IPS-NIHi11 (cell line): ENCODE measurements at regions not wholly inside any gene's neighbourhood (a gene's known extent, or its start where the extent isn't known, plus 50 kb on each side); places are given as distances from the start of the nearest gene placed in this dataset.
A peak's percentile ranks its signal among the peaks of the same experiment; 100 is the strongest.

Experiments used
- DNase-seq: peaks from one replicate; pipeline ENCODE4 v3.0.0; 2012; ENCODE audit warnings: mixed read lengths, low spot score

DNA sequence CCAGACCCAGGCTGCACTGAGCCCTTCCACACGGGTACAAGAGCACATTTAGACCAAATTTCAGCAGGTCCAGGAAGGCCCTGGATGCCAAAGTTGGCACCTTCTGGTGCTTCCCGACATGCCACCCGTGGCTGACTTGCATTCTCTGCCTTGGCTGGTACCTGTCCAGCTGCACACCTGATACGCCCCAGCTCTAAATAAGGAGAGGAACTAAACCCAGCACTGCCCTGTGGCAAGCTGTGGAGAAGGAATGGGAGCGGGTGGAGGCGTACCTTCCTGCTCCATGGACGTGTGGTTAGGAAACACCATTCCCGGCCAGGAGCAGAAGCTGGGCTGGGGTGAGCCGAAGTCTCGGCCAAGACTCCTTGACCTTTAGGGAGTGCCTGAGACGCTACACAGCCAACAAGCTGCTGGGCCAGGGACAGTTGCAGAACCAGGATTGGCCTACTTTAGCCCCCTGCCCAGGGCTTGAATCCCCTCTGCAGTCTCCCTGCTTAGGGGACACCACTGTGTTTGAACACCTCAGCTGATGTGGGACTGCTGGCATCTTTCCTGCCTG lies 86.5 kb upstream of the TAF1B start:
- DNase-seq: no peak

DNA sequence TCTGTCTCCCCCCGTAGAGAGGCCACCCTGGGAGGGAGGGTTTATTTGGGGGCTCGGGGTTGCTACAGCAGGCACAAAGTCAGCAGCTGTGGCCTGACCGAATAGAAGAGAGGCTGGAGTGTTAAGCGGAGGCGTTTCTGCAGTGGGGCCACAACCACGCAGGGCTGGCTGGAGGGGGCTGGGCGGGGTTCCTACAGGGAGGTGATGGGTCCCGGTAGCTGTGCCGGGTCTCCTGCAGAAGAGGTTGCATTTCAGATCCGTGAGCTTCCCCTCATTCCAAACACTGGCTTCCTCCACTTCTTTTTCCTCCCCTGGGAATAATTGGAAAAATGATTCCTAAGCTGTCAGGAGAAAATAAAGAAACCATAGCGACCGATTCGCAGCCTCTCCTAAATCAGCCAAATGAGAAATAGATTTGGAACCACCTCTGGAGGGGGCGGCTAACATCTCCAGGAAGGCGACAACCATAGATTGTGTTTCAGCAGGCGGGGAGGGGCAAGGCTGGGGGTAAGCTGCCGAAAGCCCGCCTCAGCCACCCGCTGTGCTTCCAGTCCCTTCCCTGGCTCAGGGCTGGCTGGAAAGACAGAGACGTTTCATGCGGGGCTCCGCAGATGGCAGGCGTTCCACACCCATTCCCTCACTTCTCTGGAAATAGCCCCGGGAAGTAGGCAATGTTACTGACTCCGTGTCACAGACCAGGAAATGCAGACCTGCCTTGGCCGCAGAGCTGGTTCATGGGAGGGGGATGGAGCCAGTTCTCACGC lies 85.6 kb upstream of the TAF1B start:
- peak; percentile 73 for DNase-seq

DNA sequence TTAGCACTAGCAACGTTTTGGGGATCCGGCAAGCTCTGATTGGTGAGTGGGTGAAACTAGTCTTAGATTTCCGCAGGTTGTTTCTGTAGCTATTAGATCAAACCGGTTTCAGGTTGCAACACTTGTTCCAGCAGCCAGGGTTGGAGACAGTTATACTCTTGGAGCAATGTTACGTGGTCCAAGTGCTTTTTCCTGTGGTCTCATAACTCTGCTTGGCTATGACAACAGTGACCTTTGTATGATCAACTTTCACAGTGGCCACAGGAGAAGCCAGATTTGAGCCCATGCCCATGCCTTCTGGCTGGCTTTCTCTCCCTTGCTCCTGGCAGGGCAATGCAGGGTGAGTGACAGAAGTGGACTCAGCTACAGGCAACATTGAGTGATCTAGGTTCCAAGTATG lies 84.5 kb upstream of the TAF1B start:
- no peak for DNase-seq

DNA sequence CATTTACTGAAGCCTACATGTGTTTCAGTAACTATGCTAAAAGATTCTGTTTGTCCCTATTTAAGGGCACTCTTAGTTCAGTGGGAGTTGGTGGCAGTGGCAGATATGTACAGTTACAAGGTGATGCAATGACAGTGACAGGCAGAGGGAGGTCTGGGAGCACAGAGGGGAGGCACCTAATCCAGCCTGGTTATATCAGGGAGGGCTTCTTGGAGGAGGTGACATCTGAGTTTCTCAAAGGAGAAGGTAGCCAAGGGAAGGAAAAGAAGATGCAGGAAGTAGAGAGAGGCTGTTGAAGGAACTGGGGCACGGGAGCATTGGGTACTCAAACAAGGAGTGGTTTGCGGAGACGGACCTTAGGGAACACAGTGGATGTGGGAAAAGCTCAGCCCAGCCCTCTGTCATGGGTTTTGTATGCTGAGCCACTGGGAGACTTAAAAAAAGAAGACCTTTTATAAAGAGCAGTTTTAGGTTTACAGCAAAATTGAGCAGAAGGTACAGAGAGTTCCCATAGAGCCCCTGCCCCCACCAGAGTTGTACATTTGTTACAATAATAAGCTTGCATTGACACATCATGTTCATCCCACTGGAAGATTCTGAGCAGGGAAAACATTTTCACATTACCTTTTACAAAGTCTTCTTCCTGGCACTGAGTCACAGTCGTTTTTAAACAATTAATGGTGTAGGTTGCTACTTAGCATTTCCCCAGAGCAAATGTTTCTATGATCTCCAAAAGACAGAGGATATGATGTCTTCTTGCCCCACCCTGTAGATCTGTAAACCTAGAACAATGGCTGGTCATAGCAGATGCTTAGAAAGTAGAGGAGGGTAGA lies 83.0 kb upstream of the TAF1B start:
- DNase-seq: no peak

DNA sequence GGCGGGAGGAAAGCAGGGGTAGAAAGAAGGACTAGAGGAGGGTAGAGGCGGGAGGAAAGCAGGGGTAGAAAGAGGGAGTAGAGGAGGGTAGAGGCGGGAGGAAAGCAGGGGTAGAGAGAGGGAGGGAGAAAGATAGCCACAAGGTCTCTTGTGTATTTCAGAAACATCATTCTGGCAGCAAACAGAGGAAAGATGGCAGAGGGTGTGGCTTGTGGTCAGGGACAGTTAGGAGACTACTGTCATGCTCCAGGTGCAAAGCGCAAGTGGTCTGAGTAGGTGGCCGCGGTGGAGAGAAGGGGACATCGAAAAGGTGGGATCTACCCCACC lies 82.4 kb upstream of the TAF1B start:
- no peak for DNase-seq

DNA sequence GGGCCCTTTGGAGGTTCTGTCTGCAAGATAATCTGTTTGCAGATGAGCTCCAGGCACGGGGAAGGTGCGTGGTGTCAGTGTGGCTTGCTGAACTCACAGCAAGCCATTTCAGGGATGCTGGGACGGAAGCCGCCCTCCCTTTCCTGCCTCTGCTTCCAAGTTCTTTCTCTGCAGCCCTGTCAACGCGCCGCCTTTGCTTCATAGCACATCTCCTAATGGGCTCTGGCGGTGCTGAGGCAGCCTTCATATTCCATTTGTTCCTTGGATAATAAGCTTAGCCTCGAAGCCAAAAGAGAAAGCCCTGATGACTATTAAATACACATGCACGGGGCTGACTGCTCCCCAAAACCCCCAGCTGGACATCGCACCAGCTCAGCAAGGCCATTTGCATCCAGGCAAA lies 81.7 kb upstream of the TAF1B start:
- no peak for DNase-seq

DNA sequence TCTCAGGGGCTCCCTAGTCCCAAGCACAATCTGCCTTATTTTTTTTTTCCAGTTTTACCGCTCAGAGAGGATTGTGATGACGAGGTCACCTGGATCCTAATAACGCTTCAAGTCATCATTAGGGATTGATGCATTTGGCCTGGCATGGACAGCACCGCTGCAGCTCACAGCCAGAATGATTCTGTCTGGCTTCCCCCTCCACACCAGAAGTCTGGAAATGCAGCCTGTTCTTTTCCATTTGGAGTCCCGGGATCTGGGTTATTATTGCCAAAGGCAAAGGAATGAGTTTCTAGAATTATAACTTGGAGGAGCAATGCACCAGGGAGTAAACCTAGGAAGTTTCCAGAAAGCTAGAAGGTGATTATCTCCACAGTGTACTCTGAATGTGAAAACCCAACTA lies 81.1 kb upstream of the TAF1B start:
- no peak for DNase-seq

DNA sequence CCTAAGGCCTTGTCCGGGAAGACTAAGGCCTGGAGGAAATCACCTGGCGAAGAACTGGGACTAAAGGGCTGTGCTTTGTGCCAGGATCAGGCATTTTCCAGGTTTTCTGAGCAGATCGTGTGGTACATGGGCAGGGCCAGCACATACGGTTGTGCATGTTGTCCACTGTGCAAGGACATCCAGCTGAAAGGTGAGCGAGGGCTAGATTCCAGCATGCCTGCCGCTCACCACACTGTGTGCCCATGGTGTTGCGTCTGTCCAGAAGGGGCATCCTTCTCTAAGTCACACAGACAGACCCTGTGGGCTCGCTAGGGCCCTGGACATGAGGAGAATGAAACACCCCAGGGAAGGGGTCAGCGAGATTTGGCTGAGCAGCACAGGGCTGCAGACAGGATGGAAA lies 80.3 kb upstream of the TAF1B start:
- no peak for DNase-seq

DNA sequence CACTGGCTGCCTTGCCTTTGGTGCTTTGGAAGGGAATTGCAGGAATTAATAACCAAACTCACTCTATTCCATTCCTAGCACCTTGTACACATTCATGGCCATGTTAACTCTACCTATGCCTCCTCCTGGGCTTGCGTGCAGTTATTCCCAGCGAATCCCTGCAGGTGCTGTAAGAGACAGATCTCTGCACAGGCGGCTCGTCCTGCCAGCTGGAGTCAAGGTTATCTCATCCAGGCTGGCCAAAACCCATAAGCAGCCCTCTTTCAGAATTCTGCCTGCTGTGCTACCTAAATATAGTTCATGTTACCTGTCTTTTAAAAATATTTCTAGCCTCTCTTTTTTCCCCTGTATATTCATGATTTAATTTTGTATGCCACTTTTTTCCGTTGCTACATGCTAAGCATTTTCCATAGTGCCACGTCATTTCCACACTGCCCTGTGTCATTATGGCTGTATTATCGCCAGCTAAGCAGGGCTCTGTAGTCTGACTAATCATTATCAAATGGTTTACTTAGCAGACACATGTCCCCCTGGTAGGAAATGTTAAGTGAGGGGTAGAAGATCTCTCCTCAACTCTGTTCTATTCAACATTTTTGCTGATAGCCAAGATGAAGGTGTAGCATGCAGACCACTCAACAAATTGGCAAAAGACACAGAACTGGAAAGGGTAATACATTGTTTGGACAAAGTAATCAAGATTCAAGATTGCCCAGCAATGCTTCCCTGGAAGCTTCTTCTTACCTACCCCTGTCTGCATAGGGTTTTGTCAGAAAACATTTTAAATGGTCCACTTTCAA lies 79.7 kb upstream of the TAF1B start:
- no peak for DNase-seq

DNA sequence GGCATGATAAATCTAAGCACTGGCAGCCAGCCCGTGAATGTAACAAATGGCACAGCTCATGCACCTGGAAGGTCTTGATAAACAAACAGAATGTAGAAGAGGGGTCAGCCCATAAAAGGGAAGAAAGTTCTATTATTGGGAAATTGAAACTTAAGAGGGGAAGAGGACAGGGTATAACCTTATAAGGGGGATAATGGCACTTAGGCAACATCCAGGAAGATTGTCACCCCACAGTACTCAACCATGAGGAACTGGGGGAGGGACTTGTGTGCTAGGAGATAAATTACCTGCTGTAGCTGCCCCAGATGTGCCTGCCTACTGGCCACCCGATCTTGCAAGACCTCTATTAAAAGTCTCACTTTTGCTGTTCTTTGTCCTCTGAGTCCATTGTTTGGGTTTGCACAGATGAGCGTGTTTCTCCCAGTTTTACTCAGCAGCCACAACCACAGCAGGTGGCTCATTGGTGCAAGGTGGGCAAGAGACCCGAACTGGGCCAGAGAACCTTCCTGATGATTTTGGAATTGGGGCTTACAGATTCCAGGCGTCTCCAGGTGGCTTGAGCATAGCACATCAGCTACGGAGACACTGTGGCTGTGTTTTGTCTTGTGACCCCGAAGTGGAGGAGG lies 79.0 kb upstream of the TAF1B start:
- no peak for DNase-seq

DNA sequence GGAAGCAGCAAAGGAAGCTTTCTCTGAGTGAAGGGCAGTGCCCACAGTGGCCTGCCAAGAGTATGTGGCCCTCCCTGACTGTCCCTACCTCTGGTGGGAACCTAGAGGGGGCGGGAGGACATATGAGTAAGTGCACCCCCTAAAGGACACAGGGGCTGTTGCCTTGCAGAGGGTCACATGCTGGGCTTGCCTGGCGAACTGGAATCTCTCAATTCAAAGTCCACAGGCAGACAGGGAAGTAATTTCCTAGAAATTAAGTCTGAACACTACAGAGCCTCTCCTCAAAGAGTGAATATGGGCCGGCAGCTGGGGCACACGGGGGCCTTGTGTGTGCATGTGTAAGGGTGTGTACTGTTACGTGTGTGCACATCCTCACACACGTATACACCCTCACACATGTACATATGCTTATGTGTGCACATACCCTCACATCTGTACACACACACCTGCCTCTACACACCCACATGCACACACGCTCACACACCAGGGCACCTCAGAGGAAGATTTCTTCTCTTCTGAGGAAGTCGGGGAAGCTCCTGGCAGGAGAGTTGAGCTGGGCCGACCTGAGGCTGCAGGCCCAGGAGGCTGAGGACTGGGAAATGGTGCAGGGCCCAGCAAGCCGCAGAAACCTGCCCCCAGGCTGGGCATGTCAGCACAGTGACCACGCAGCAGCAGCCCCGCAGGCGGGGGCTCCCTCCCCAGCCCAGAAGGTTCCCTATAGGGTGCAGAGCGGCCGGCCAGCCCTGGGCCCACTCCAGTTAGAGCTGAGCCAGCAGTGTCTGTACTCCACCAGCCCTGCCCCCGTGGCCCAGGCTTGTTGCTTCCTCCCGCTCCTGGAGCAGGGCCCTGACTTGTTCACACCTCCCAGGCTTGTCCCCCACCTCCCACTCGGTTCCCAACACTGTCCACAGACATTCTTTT lies 77.4 kb upstream of the TAF1B start:
- DNase-seq: peak; percentile 46

DNA sequence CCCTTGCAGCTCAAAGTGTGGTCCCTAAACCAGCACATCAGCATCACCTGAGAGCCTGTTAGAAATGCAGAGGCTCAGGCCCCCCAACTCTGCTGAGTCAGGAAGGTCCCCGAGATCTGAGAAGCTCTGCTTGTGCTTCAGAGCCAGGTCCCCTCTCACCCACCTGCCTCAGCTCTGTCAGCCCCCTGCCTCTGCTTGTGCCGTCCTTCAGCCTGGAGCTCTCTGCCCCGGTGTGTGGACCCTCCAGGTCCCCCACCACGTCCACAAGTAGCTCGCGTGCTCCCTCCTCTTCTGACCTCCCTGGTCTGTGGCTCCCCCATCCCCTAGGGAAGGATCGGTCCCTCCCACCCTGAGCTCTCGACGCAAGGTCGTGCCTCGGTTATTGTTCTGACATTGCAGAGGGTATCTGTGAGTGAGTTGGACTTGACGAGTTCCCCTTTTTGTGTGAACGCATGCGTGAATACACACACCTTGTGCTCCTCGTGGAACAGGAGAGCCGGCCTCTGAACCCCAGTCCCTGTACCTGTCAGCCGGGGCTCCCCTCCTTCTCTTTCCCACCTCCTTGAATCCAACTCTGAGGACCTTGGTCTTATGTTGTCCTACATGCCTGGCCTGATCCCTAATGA lies 75.5 kb upstream of the TAF1B start:
- DNase-seq: no peak

DNA sequence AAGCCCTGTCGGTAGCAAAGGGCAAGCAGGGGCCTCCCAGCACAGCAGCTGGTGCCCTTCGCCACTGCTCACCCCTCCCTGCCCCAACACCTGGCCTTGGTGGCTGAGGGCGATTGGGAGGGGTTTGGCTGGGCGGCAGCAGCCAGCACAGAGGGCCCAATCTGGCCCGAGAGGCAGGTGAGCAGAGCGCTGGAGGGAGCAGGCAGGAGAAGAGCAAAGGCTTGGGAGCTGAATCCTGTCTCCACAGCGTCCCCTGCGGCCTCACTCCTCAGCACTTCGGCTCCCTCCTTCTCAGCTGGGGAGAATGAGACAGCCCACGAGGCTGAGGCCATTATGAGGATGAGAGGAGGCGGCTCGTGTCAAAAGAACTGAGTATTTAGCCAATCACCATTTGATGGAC lies 74.9 kb upstream of the TAF1B start:
- DNase-seq: peak; percentile 85

DNA sequence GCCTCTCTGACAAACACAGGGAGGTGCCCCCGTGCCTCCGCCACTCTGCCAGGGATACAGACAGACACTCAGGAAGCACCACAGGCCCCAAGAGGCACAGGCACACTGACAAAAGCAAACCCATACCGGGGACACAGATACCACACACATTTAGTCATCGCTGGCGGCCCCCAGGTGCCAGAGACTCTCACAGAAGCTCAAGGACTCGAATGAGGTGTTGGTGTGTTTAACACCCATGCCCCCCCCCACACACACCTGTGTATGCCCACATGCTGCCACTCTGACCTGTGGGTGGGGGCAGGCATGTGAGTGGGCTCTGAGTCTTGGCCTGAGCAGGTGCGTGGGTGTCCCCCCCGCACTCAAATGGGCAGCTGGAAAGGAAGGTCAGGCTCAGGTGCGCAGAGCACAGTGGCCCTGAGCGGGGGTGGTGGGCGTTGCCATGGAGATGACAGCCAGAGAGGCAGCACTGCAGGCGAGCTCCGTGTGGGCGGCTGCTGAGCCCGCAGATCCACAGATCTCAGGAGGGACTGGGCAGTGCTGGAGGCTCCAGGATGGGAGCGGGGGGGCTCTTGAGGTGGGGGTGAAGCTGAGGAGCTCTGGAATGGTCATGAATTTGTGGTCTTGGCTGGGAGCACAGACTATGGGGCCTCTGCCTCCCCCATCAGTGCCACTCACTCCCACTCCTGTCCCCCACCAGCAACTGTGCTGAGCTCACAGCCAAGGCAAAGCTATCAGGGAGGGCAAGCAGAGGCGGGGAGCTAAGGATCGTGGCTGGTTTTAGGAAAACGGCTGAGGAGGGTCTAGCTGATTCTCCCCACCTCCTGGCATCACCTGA lies 73.9 kb upstream of the TAF1B start:
- peak; percentile 85 for DNase-seq

DNA sequence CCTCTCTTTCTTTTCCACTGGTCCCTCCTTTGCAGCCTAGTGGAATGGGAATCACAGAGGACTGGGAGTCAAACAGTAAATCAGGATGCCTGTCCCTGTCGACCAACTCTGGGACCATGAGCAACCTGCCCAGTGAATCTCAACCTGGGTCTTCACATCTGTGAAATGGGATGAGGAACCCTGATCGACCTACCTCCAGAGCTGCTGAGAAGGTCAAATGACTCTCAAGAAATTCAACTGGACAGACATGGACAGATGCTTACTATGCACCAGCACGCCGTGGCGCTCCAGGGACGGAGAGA lies 73.3 kb upstream of the TAF1B start:
- DNase-seq: no peak

DNA sequence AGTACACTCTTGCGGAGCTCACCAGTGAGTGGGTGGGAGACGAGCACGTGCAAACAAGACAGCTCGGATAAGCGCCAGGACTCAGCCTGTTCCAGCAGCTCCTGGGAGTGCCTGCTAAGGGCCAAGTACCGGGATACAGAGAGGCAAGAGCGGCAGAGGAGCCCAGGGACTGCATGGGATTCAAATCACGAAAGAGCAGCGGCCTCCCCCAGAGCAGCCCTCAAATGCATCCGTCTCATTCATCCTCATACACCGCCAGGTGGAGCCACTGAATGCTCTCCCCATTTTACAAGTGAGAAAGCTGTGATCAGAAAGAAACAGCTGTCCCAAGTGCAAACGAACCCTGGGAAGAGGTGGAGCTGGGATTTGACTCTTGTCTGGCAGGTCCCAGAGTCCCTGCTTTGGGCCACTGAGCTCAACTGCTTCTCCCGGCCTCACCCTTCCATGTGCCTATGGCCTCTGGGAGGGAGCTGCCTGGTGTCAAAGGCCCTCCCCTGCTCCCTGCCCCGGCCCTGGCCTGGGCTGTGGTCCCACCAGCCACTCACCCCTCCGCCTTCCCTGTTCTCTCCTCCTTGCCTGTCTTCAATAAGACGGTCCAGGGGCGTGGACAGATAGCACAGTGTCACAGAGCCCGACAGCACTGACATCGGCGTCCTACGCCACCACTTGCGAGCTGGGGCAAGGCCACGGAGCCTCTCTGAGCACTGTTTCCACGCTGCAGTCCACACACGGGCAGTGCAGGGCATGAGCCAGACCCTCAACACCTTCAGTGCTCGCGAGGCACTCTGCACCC lies 72.8 kb upstream of the TAF1B start:
- DNase-seq: peak; percentile 79

DNA sequence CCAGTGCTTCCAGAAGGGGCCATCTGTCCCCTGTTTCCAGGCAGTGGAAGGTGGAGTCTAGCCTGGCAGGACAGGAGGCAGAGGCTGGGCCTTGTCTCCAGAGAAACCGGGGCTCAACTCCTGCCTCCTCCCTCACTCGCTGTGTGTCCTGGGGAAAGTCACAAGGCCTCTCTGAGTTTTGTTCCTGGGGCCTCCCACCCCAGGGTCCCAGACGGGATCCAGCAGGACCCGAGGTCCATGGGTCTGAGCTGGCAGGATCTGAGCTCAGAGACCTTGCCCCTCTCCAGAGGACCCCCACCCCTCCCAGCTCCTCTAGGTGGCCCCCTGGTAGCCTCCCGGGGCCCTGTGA lies 72.2 kb upstream of the TAF1B start:
- no peak for DNase-seq

DNA sequence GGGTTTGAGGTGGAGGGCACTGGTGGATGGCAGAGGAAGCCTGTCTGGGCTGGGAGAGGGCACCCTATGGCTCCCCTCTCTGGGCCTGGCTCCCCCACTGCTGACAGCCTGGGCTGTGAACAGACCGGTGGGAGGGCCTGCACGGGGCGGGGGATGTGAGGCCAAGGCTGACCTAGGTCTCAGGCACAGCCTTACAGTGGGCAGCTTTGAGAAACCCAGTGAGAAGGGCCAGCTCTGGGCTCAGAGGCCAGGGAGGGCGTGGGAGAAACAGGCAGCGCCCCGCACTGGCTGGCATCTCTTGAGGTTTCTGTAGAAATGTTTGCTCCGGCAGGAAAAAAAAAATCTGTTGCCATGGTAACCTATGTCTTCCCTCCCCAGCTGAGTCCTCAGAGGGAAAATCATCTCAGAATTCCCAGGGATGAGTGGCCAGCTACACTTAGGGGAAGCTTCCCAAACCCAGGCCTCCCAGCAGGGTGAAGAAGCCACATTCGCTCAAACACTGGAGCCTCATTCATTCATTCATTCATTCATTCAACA lies 71.7 kb upstream of the TAF1B start:
- peak; percentile 65 for DNase-seq
